H9 (cell line): ENCODE measurements at regions not wholly inside any gene's neighbourhood (a gene's known extent, or its start where the extent isn't known, plus 50 kb on each side); places are given as distances from the start of the nearest gene placed in this dataset.

ENCODE experiments used
- DNase-seq: peaks from one replicate; pipeline ENCODE4 v3.0.0-alpha.2; 2017
- H2AFZ ChIP-seq: one replicate; pipeline ENCODE4 v1.6.1; 2013; ENCODE audit warnings: mild to moderate bottlenecking, low read length, control low read depth, moderate library complexity
- H2AK5ac ChIP-seq: 2 replicates; pipeline ENCODE4 v1.6.1; 2013; ENCODE audit warnings: low read length, control low read depth, mixed read lengths; ENCODE audit not compliant: insufficient read length
- H2BK120ac ChIP-seq: one replicate; pipeline ENCODE4 v1.6.1; 2013; ENCODE audit warnings: low read depth, mild to moderate bottlenecking, low read length, control low read depth, inconsistent platforms; ENCODE audit not compliant: poor library complexity, severe bottlenecking
- H2BK12ac ChIP-seq: 2 replicates; pipeline ENCODE4 v1.6.1; 2013; ENCODE audit warnings: low read length, control low read depth, mixed read lengths, low read depth; ENCODE audit not compliant: insufficient read length
- H2BK15ac ChIP-seq: 2 replicates; pipeline ENCODE4 v1.6.1; 2013; ENCODE audit warnings: low read depth, low read length, control low read depth
- H2BK20ac ChIP-seq: one replicate; pipeline ENCODE4 v1.6.1; 2013; ENCODE audit warnings: low read depth, mild to moderate bottlenecking, low read length, control low read depth, inconsistent platforms; ENCODE audit not compliant: poor library complexity, severe bottlenecking
- H2BK5ac ChIP-seq: 2 replicates; pipeline ENCODE4 v1.6.1; 2013; ENCODE audit warnings: low read length, control low read depth, mixed read lengths; ENCODE audit not compliant: insufficient read length
- H3K14ac ChIP-seq: 2 replicates; pipeline ENCODE4 v1.6.1; 2013; ENCODE audit warnings: low read length, control low read depth; ENCODE audit not compliant: insufficient read depth
- H3K18ac ChIP-seq: 2 replicates; pipeline ENCODE4 v1.6.1; 2013; ENCODE audit warnings: low read depth, mild to moderate bottlenecking, mixed read lengths, low read length, control low read depth; ENCODE audit not compliant: insufficient read length
- H3K23ac ChIP-seq: 2 replicates; pipeline ENCODE4 v1.6.1; 2013; ENCODE audit warnings: low read length, control low read depth, mixed read lengths, low read depth; ENCODE audit not compliant: insufficient read length
- H3K23me2 ChIP-seq: 2 replicates; pipeline ENCODE4 v1.6.1; 2013; ENCODE audit warnings: low read depth, mild to moderate bottlenecking, mixed read lengths, low read length, control low read depth; ENCODE audit not compliant: insufficient read length, poor library complexity, severe bottlenecking
- H3K27ac ChIP-seq: 2 replicates; pipeline ENCODE4 v1.5.1; 2013; ENCODE audit warnings: low read length, control low read depth, mixed read lengths, low read depth; ENCODE audit not compliant: insufficient read length
- H3K27me3 ChIP-seq: 2 replicates; pipeline ENCODE4 v1.6.1; 2013; ENCODE audit warnings: low read length, control low read depth, inconsistent platforms; ENCODE audit not compliant: insufficient read depth
- H3K4ac ChIP-seq: 2 replicates; pipeline ENCODE4 v1.6.1; 2013; ENCODE audit warnings: low read depth, mild to moderate bottlenecking, control low read depth, inconsistent platforms, low read length, moderate library complexity
- H3K4me1 ChIP-seq: 2 replicates; pipeline ENCODE4 v1.6.1; 2013; ENCODE audit warnings: low read length, control low read depth, inconsistent platforms; ENCODE audit not compliant: insufficient read depth
- H3K4me2 ChIP-seq: 2 replicates; pipeline ENCODE4 v1.6.1; 2013; ENCODE audit warnings: low read length, control low read depth, mixed read lengths; ENCODE audit not compliant: insufficient read length, insufficient read depth
- H3K56ac ChIP-seq: 2 replicates; pipeline ENCODE4 v1.6.1; 2013; ENCODE audit warnings: low read depth, mild to moderate bottlenecking, mixed read lengths, low read length, control low read depth; ENCODE audit not compliant: insufficient read length
- H3K79me1 ChIP-seq: 2 replicates; pipeline ENCODE4 v1.6.1; 2013; ENCODE audit warnings: low read depth, mild to moderate bottlenecking, moderate library complexity, low read length, control low read depth, inconsistent platforms; ENCODE audit not compliant: insufficient read depth, poor library complexity, severe bottlenecking
- H3K79me2 ChIP-seq: 2 replicates; pipeline ENCODE4 v1.6.1; 2013; ENCODE audit warnings: low read length, control low read depth, inconsistent platforms; ENCODE audit not compliant: insufficient read depth
- H3K9ac ChIP-seq: 2 replicates; pipeline ENCODE4 v1.6.1; 2013; ENCODE audit warnings: low read length, control low read depth, mixed read lengths; ENCODE audit not compliant: insufficient read length; ENCODE audit errors: extremely low read depth
- H3K9me3 ChIP-seq: one replicate; pipeline ENCODE4 v1.6.1; 2013; ENCODE audit warnings: low read depth, low read length, inconsistent platforms; ENCODE audit not compliant: control insufficient read depth
- H3T11ph ChIP-seq: one replicate; pipeline ENCODE4 v1.6.1; 2013; ENCODE audit warnings: mild to moderate bottlenecking, low read length, control low read depth, inconsistent platforms
- H4K20me1 ChIP-seq: one replicate; pipeline ENCODE4 v1.6.1; 2013; ENCODE audit not compliant: control insufficient read depth, insufficient read length, insufficient read depth
- H4K5ac ChIP-seq: 2 replicates; pipeline ENCODE4 v1.6.1; 2013; ENCODE audit warnings: low read depth, mild to moderate bottlenecking, mixed read lengths, low read length, control low read depth; ENCODE audit not compliant: insufficient read length
- H4K8ac ChIP-seq: replicated peaks from 2 replicates; pipeline ENCODE4 v1.6.1; 2013; ENCODE audit warnings: low read length, control low read depth, mixed read lengths, low read depth; ENCODE audit not compliant: insufficient read length
- H4K91ac ChIP-seq: 2 replicates; pipeline ENCODE4 v1.6.1; 2013; ENCODE audit warnings: low read depth, mild to moderate bottlenecking, moderate library complexity, mixed read lengths, low read length, control low read depth; ENCODE audit not compliant: insufficient read length
- H3K27ac Mint-ChIP-seq, 3 experiments: 2 replicates in 2 of 3; 3 replicates in 1 of 3; pipeline ENCODE4 v1.8.0; 2020 to 2021; ENCODE audit warnings: mixed read lengths in 3 of 3, mild to moderate bottlenecking in 1 of 3, moderate library complexity in 1 of 3
- H3K27me3 Mint-ChIP-seq: 2 replicates; pipeline ENCODE4 v1.8.0; 2021; ENCODE audit warnings: low read depth, mild to moderate bottlenecking, moderate library complexity, mixed read lengths
- H3K36me3 Mint-ChIP-seq, 3 experiments: 2 replicates in 2 of 3; 3 replicates in 1 of 3; pipeline ENCODE4 v1.8.0; 2020 to 2021; ENCODE audit warnings: low read depth in 3 of 3, mixed read lengths in 3 of 3; ENCODE audit not compliant: insufficient read depth in 1 of 3
- H3K4me1 Mint-ChIP-seq, 2 experiments: 2 replicates each; pipeline ENCODE4 v1.8.0; 2020; ENCODE audit warnings: mixed read lengths in 2 of 2
- H3K4me3 Mint-ChIP-seq, 2 experiments: 2 replicates in 1 of 2; 3 replicates in 1 of 2; pipeline ENCODE4 v1.8.0; 2020 to 2021; ENCODE audit warnings: mild to moderate bottlenecking in 2 of 2, mixed read lengths in 2 of 2, moderate library complexity in 1 of 2
- H3K9me3 Mint-ChIP-seq, 2 experiments: 2 replicates in 1 of 2; 3 replicates in 1 of 2; pipeline ENCODE4 v1.8.0; 2020; ENCODE audit warnings: mild to moderate bottlenecking in 2 of 2, mixed read lengths in 2 of 2, moderate library complexity in 1 of 2
- WGBS: extraction: QIAGEN DNeasy Blood & Tissue Kit; methylation state at CpG from one replicate; pipeline ENCODE4 v1.1.7; 2013; ENCODE audit warnings: missing lambda C conversion rate, low lambda C conversion rate, mixed read lengths; ENCODE audit not compliant: insufficient read length; ENCODE audit errors: extremely low coverage; 5-methylcytosine and 5-hydroxymethylcytosine counted together
- TF ChIP-seq, protein P1 (sequence below): fragments of 200-600 bp; sonication (generic); conservative IDR thresholded peaks from 3 replicates; pipeline ENCODE4 v1.8.0; 2021; ENCODE audit warnings: antibody characterized with exemption, mild to moderate bottlenecking

DNA sequence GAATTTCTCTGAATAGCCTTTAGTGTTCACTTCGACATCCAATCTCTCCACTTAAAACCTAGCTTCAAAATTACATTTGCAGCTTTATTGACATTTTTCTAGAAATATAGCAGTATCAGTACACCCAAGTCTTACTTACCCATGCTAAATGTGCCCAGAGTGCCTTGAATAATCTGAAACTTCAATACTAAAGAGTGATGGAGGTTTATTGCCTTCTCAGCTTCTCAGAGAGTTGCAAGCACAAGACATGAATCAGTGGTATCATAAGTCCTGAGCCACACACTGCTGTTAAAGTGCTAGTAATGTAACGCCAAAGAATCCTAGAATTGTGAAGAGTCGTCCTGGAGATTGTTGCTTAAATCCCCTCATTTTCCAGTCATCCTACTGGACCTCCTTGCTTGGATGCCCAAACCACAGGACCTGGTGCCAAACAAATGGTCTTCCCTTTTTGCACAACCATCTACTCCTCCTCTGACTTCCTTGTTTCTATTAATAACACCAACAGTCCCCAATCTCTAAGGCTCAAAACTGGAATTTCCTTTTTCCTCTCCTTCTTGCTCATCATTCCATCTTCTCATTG is 83.2 kb upstream of the SPATS2L start:
- Histone ChIP-seq H3K27me3 (no peaks in the 10 kb centered on the region), H3K23ac (no peak overlapping the region), H4K20me1 (no peaks in the 10 kb centered on the region), H3K14ac (no peak overlapping the region), H3K79me1 (no peaks in the 10 kb centered on the region), H2BK5ac (no peak overlapping the region), H4K91ac (no peak overlapping the region), H4K5ac (no peak overlapping the region), H2BK15ac (no peak overlapping the region), H3K27ac (no peak overlapping the region), H3K56ac (no peak overlapping the region), H3K9ac (no peak overlapping the region), H4K8ac (no peak overlapping the region), H3T11ph (no peak overlapping the region), H3K79me2 (no peaks in the 10 kb centered on the region), H2BK120ac (no peak overlapping the region), H3K9me3 (no peaks in the 10 kb centered on the region), H2BK12ac (no peak overlapping the region), H3K18ac (no peak overlapping the region), H2BK20ac (no peak overlapping the region), H3K23me2 (no peaks in the 10 kb centered on the region), H3K4me2 (no peak overlapping the region), H2AK5ac (no peak overlapping the region), H3K4ac (no peak overlapping the region), H2AFZ (no peak overlapping the region), H3K4me1 (peaks cover 4% of the 10 kb centered on the region; the same call in 1 of the 2 replicates)
- TF ChIP-seq, protein P1, sequence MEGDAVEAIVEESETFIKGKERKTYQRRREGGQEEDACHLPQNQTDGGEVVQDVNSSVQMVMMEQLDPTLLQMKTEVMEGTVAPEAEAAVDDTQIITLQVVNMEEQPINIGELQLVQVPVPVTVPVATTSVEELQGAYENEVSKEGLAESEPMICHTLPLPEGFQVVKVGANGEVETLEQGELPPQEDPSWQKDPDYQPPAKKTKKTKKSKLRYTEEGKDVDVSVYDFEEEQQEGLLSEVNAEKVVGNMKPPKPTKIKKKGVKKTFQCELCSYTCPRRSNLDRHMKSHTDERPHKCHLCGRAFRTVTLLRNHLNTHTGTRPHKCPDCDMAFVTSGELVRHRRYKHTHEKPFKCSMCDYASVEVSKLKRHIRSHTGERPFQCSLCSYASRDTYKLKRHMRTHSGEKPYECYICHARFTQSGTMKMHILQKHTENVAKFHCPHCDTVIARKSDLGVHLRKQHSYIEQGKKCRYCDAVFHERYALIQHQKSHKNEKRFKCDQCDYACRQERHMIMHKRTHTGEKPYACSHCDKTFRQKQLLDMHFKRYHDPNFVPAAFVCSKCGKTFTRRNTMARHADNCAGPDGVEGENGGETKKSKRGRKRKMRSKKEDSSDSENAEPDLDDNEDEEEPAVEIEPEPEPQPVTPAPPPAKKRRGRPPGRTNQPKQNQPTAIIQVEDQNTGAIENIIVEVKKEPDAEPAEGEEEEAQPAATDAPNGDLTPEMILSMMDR = no peak
- no peak for DNase-seq
- no peak overlapping the region for H3K4me3 Mint-ChIP-seq
- no CpG with 5 or more reads among the region's 3 CpGs for WGBS
- peaks cover 0 to 2% (median 0%) of the 10 kb centered on the region in 3 experiments; a peak in 1 of 7 replicates for H3K36me3 Mint-ChIP-seq
- peaks cover 2% of the 10 kb centered on the region; the same call in 1 of the 2 replicates for H3K27me3 Mint-ChIP-seq
- peaks cover 18 to 22% of the 10 kb centered on the region in 2 experiments for H3K4me1 Mint-ChIP-seq
- no peak overlapping the region for H3K27ac Mint-ChIP-seq
- H3K9me3 Mint-ChIP-seq = no peaks in the 10 kb centered on the region; a peak in 2 of 5 replicates
